CD4-positive, CD25-positive, alpha-beta regulatory T cell (primary cell): ENCODE measurements at regions not wholly inside any gene's neighbourhood (a gene's known extent, or its start where the extent isn't known, plus 50 kb on each side); places are given as distances from the start of the nearest gene placed in this dataset.

ENCODE experiments used
- ATAC-seq, 2 donors: fragments of 150-1000 bp; cut with Tn5 transposase; one replicate each; pipeline ENCODE4 v1.10.0; 2021; ENCODE audit warnings: low read depth in 2 of 2, moderate number of reproducible peaks in 2 of 2, moderate library complexity in 1 of 2
- DNase-seq, 3 donors: peaks; one replicate each; pipeline versions ENCODE4 v3.0.0 to v3.0.0-alpha.2; 2012 to 2022; ENCODE audit warnings: mixed read lengths in 1 of 3
- H3K27ac ChIP-seq: one replicate; pipeline ENCODE4 v1.7.0; 2013; ENCODE audit warnings: mild to moderate bottlenecking, low read length; ENCODE audit not compliant: insufficient read depth, poor library complexity, severe bottlenecking
- H3K27me3 ChIP-seq: one replicate; pipeline ENCODE4 v1.7.0; 2013; ENCODE audit warnings: low read length; ENCODE audit not compliant: control insufficient read depth, insufficient read depth
- H3K36me3 ChIP-seq: one replicate; pipeline ENCODE4 v1.7.0; 2013; ENCODE audit warnings: mild to moderate bottlenecking, low read length, moderate library complexity; ENCODE audit not compliant: control insufficient read depth, insufficient read depth
- H3K4me1 ChIP-seq: 2 replicates; pipeline ENCODE4 v1.7.0; 2013; ENCODE audit warnings: mild to moderate bottlenecking, low read length; ENCODE audit not compliant: insufficient read depth, control insufficient read depth, poor library complexity, severe bottlenecking
- H3K4me3 ChIP-seq: one replicate; pipeline ENCODE4 v1.7.0; 2013; ENCODE audit warnings: low read depth, mild to moderate bottlenecking, low read length, moderate library complexity
- H3K9me3 ChIP-seq, 2 experiments: 1 replicate in 1 of 2; 2 replicates in 1 of 2; pipeline ENCODE4 v1.7.0; 2013; ENCODE audit warnings: low read length in 2 of 2, mild to moderate bottlenecking in 1 of 2, moderate library complexity in 1 of 2; ENCODE audit not compliant: control insufficient read depth in 2 of 2
- H3K27ac Mint-ChIP-seq, 3 donors: one replicate each; pipeline ENCODE4 v1.8.0; 2020 to 2022; ENCODE audit warnings: mild to moderate bottlenecking in 3 of 3, mixed read lengths in 3 of 3, moderate library complexity in 2 of 3
- H3K27me3 Mint-ChIP-seq: one replicate; pipeline ENCODE4 v1.8.0; 2022; ENCODE audit warnings: mild to moderate bottlenecking, mixed read lengths
- H3K36me3 Mint-ChIP-seq: one replicate; pipeline ENCODE4 v1.8.0; 2020; ENCODE audit warnings: mixed read lengths
- H3K4me1 Mint-ChIP-seq, 4 donors: one replicate each; pipeline ENCODE4 v1.8.0; 2020 to 2022; ENCODE audit warnings: mixed read lengths in 4 of 4, mild to moderate bottlenecking in 1 of 4
- H3K4me3 Mint-ChIP-seq, 4 donors: one replicate each; pipeline ENCODE4 v1.8.0; 2020 to 2022; ENCODE audit warnings: mild to moderate bottlenecking in 4 of 4, mixed read lengths in 4 of 4, moderate library complexity in 3 of 4
- H3K9me3 Mint-ChIP-seq, 7 donors: one replicate each; pipeline ENCODE4 v1.8.0; 2020 to 2022; ENCODE audit warnings: mixed read lengths in 7 of 7, mild to moderate bottlenecking in 3 of 7, moderate library complexity in 2 of 7

- Mint-ChIP-seq H3K4me3 (no peak overlapping the region), H3K27me3 (no peaks in the 10 kb centered on the region), H3K9me3 (peaks cover 0 to 8% (median 2%) of the 10 kb centered on the region in 7 donors), H3K36me3 (no peaks in the 10 kb centered on the region), H3K4me1 (no peaks in the 10 kb centered on the region), H3K27ac (no peak overlapping the region)
- H3K36me3 ChIP-seq, result no peaks in the 10 kb centered on the region
- peaks cover 2 to 8% of the 10 kb centered on the region in 2 experiments for H3K9me3 ChIP-seq
- H3K4me1 ChIP-seq, result no peaks in the 10 kb centered on the region
- ATAC-seq, result no peak
- no peak overlapping the region for H3K4me3 ChIP-seq
- no peak overlapping the region for H3K27ac ChIP-seq
- H3K27me3 ChIP-seq, result no peaks in the 10 kb centered on the region
- DNase-seq, result no peak
Measured at GRCh38 chr13:68199271-68199670, 969.1 kb upstream of the PCDH9 start.

- Mint-ChIP-seq H3K9me3 (peaks cover 0 to 24% (median 4%) of the 10 kb centered on the region in 7 donors), H3K27ac (no peak overlapping the region), H3K27me3 (no peaks in the 10 kb centered on the region), H3K4me3 (no peak overlapping the region), H3K4me1 (no peaks in the 10 kb centered on the region), H3K36me3 (no peaks in the 10 kb centered on the region)
- ATAC-seq (no peak), DNase-seq (no peak)
- Histone ChIP-seq H3K4me3 (no peak overlapping the region), H3K27me3 (no peaks in the 10 kb centered on the region), H3K36me3 (no peaks in the 10 kb centered on the region), H3K27ac (no peak overlapping the region), H3K4me1 (no peaks in the 10 kb centered on the region), H3K9me3 (peaks cover 2 to 10% of the 10 kb centered on the region in 2 experiments)
Measured at GRCh38 chr13:68190818-68191217, 960.7 kb upstream of the PCDH9 start.

DNA sequence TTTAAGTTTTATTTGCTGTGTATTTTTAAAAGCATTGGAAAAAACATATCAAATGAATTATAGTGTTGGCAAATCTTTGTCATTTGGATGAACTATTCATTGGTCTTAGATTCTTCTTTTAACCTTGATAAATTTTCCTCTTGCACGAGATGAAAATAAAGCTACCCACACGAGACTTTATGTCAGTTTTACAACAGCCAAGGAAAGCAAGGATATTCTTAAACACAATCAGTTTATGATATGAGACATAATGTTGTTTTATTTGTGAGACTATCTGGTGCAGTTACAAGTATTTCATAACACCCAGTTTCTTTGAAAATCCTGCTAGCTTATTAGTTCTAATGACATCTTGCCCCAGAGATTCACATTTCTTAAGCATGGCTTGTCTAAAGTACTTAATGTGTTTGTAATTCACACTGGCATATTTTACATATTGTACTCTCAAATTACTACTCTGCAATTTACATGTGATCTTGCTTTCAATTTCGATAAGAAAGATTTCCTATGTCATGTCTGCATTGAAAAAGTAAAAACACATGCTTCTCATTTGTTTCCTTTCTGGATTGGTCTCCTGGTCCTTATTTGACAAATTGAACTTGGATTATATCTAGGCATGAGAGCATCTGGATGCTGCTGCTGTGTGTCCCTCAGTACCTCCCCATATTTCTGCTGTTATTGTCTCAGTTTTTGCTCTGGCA is 955.5 kb upstream of the PCDH9 start:
- Mint-ChIP-seq H3K27me3 (no peaks in the 10 kb centered on the region), H3K4me3 (no peak overlapping the region), H3K9me3 (peaks cover 0 to 29% (median 4%) of the 10 kb centered on the region in 7 donors), H3K4me1 (no peaks in the 10 kb centered on the region), H3K27ac (no peak overlapping the region), H3K36me3 (no peaks in the 10 kb centered on the region)
- no peaks in the 10 kb centered on the region for H3K36me3 ChIP-seq
- H3K27ac ChIP-seq, result no peak overlapping the region
- no peaks in the 10 kb centered on the region for H3K4me1 ChIP-seq
- no peaks in the 10 kb centered on the region for H3K9me3 ChIP-seq
- H3K27me3 ChIP-seq, result no peaks in the 10 kb centered on the region
- H3K4me3 ChIP-seq, result no peak overlapping the region
- DNase-seq (no peak), ATAC-seq (no peak)

DNA sequence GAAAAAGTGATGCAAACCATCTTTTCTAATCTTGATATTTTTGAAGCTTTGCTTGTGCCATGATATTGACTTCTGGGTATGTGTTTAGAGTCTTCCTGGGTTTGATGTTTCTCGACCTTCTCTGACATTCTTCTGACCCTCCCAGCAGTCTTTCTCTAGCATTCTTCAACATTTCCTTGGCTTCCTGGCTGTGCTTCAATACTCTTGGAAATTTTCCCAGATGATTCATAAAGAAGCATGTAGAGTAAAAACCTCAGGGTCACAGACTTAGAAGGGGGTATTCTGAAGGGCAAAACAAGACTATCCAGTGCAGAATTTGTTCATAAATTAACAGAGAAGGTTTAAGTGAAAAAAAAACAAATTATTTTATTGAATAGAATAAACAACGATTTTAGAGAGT is 946.3 kb upstream of the PCDH9 start:
- H3K27me3 Mint-ChIP-seq, result no peaks in the 10 kb centered on the region
- H3K4me1 Mint-ChIP-seq, result no peaks in the 10 kb centered on the region
- H3K4me3 ChIP-seq, result no peak overlapping the region
- no peaks in the 10 kb centered on the region for H3K4me1 ChIP-seq
- H3K27ac Mint-ChIP-seq, result no peak overlapping the region
- ATAC-seq, result no peak
- peaks cover 6 to 40% (median 11%) of the 10 kb centered on the region in 7 donors for H3K9me3 Mint-ChIP-seq
- no peaks in the 10 kb centered on the region for H3K27me3 ChIP-seq
- no peak overlapping the region for H3K27ac ChIP-seq
- no peak for DNase-seq
- H3K9me3 ChIP-seq, result peaks cover 0 to 6% of the 10 kb centered on the region in 2 experiments
- no peaks in the 10 kb centered on the region for H3K36me3 Mint-ChIP-seq
- H3K4me3 Mint-ChIP-seq, result no peak overlapping the region
- H3K36me3 ChIP-seq, result no peaks in the 10 kb centered on the region

DNA sequence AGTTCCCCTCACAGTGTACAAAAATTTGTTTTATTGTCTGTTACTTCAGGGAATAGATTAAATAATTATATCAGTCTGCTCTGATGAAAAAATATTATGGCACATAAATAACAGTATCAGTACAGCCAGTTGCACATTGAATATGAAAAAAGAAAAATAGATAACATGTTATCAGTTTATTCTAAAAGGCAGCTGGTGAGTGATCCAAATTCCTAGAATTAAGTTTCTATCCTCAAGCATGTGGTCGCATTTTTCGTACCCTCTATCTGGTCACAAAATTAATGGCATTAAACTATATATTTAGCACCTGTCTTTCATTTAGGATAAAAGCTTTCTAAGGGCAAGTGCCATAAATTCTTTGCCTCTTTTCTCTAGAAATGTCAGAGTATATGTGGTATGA is 944.8 kb upstream of the PCDH9 start:
- Histone ChIP-seq H3K36me3 (no peaks in the 10 kb centered on the region), H3K4me3 (no peak overlapping the region), H3K9me3 (peaks cover 0 to 6% of the 10 kb centered on the region in 2 experiments), H3K27ac (no peak overlapping the region), H3K4me1 (no peaks in the 10 kb centered on the region), H3K27me3 (no peaks in the 10 kb centered on the region)
- Mint-ChIP-seq H3K27me3 (no peaks in the 10 kb centered on the region), H3K27ac (no peak overlapping the region), H3K9me3 (peaks cover 0 to 35% (median 11%) of the 10 kb centered on the region in 7 donors), H3K4me3 (no peak overlapping the region), H3K4me1 (no peaks in the 10 kb centered on the region), H3K36me3 (no peaks in the 10 kb centered on the region)
- DNase-seq (no peak), ATAC-seq (no peak)

- Mint-ChIP-seq H3K4me1 (no peaks in the 10 kb centered on the region), H3K4me3 (no peak overlapping the region), H3K27me3 (no peaks in the 10 kb centered on the region), H3K36me3 (no peaks in the 10 kb centered on the region), H3K27ac (no peak overlapping the region), H3K9me3 (peaks cover 0 to 27% (median 9%) of the 10 kb centered on the region in 7 donors)
- H3K4me3 ChIP-seq, result no peak overlapping the region
- no peaks in the 10 kb centered on the region for H3K4me1 ChIP-seq
- no peaks in the 10 kb centered on the region for H3K36me3 ChIP-seq
- H3K27ac ChIP-seq, result no peak overlapping the region
- DNase-seq, result no peak
- no peak for ATAC-seq
- peaks cover 0 to 6% of the 10 kb centered on the region in 2 experiments for H3K9me3 ChIP-seq
- no peaks in the 10 kb centered on the region for H3K27me3 ChIP-seq
Measured at GRCh38 chr13:68173111-68173510, 943.0 kb upstream of the PCDH9 start.

DNA sequence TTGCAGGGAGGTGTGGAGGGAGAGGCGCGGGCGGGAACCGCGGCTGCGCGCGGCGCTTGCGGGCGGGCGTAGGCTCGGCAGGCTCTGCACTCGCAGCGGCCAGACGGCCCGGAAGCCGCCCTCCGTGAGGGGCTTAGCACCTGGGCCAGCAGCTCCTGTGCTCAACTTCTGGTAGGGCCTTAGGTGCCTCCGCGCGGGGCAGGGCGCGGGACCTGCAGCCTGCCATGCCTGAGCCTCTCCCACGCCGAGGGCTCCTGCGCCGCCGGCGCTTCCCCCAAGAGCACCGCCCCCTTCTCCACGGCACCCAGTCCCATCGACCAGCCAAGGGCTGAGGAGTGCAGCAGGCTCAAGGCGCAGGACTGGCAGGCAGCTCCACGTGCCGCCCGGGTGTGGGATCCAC is 940.8 kb upstream of the PCDH9 start:
- Histone ChIP-seq H3K9me3 (peaks cover 3% of the 10 kb centered on the region in 2 experiments), H3K4me3 (no peak overlapping the region), H3K4me1 (no peaks in the 10 kb centered on the region), H3K27ac (no peak overlapping the region), H3K36me3 (no peaks in the 10 kb centered on the region), H3K27me3 (no peaks in the 10 kb centered on the region)
- peaks cover 0 to 22% (median 8%) of the 10 kb centered on the region in 7 donors for H3K9me3 Mint-ChIP-seq
- H3K36me3 Mint-ChIP-seq, result no peaks in the 10 kb centered on the region
- peaks cover 1% of the 10 kb centered on the region for H3K27me3 Mint-ChIP-seq
- DNase-seq (no peak), ATAC-seq (no peak)
- H3K4me1 Mint-ChIP-seq, result no peaks in the 10 kb centered on the region
- no peak overlapping the region for H3K27ac Mint-ChIP-seq
- no peak overlapping the region for H3K4me3 Mint-ChIP-seq

DNA sequence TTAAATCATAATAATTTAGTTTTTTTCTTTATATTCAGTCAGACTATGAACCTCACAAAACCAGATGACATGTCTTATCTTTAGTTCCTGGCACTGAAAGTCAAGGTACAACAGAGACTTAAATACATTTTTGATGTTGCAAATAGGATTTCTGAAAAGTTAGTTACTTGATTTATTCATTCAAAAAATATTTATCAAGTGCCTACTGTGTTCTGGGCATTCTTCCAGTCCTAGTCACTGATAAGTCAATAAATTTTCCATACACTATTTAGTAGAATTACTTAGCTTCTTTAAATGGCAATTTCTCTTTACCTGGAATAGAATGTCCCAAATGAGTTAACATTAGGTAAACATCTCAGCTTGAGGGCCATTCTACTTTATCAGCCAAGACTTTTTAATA is 938.3 kb upstream of the PCDH9 start:
- H3K36me3 ChIP-seq, result no peaks in the 10 kb centered on the region
- H3K9me3 ChIP-seq, result peaks cover 0 to 3% of the 10 kb centered on the region in 2 experiments
- no peak overlapping the region for H3K27ac ChIP-seq
- peaks cover 4% of the 10 kb centered on the region for H3K27me3 Mint-ChIP-seq
- no peak overlapping the region for H3K27ac Mint-ChIP-seq
- no peaks in the 10 kb centered on the region for H3K27me3 ChIP-seq
- no peaks in the 10 kb centered on the region for H3K36me3 Mint-ChIP-seq
- no peaks in the 10 kb centered on the region for H3K4me1 ChIP-seq
- no peak for ATAC-seq
- H3K9me3 Mint-ChIP-seq, result peaks cover 0 to 28% (median 9%) of the 10 kb centered on the region in 7 donors
- DNase-seq, result no peak
- H3K4me3 ChIP-seq, result no peak overlapping the region
- no peaks in the 10 kb centered on the region for H3K4me1 Mint-ChIP-seq
- H3K4me3 Mint-ChIP-seq, result no peak overlapping the region
